Mesenteric fat pad (tissue), 1 donor: ENCODE measurements at regions not wholly inside any gene's neighbourhood (a gene's known extent, or its start where the extent isn't known, plus 50 kb on each side); places are given as distances from the start of the nearest gene placed in this dataset.
"Not testable (repeated sequence)": the region's sequence is repeated elsewhere in the genome, so short reads cannot be mapped to it uniquely, and the experiment has no call there.

Experiments
- DNase-seq: peaks from one replicate; pipeline ENCODE4 v3.0.0-alpha.2; 2020; ENCODE audit warnings: low spot score
- donor health status: DM: yes; HTN: yes; CAD: no.

GRCh38 chr9:119938871-119939270, 569.6 kb upstream of the BRINP1 start:
- DNase-seq, result no peak

GRCh38 chr9:119934497-119934896, 565.3 kb upstream of the BRINP1 start:
- no peak for DNase-seq

GRCh38 chr9:119933191-119933590, 564.0 kb upstream of the BRINP1 start:
- no peak for DNase-seq

GRCh38 chr9:119924736-119925135, 555.5 kb upstream of the BRINP1 start:
- DNase-seq, result no peak

GRCh38 chr9:119917175-119917574, 547.9 kb upstream of the BRINP1 start:
- DNase-seq, result no peak

- DNase-seq, result no peak
These were observed 537.8 kb upstream of the BRINP1 start for GRCh38 chr9:119907056-119907455.

GRCh38 chr9:119905724-119906123, 536.5 kb upstream of the BRINP1 start:
- DNase-seq, result no peak

GRCh38 chr9:119903851-119904250, 534.6 kb upstream of the BRINP1 start:
- DNase-seq, result no peak

- no peak for DNase-seq
These were observed 533.4 kb upstream of the BRINP1 start for GRCh38 chr9:119902611-119903010.

GRCh38 chr9:119898316-119898715, 529.1 kb upstream of the BRINP1 start:
- DNase-seq, result no peak

- DNase-seq, result no peak
These were observed 515.2 kb upstream of the BRINP1 start for GRCh38 chr9:119884438-119884837.

GRCh38 chr9:119881898-119882297, 512.7 kb upstream of the BRINP1 start:
- DNase-seq, result no peak

- DNase-seq, result no peak
These were observed 511.1 kb upstream of the BRINP1 start for GRCh38 chr9:119880361-119880760.

GRCh38 chr9:119877306-119877705, 508.1 kb upstream of the BRINP1 start:
- DNase-seq, result no peak

- no peak for DNase-seq
These were observed 504.6 kb upstream of the BRINP1 start for GRCh38 chr9:119873877-119874276.

- DNase-seq, result not testable (repeated sequence)
These were observed 501.0 kb upstream of the BRINP1 start for GRCh38 chr9:119870251-119870650.

- no peak for DNase-seq
These were observed 499.5 kb upstream of the BRINP1 start for GRCh38 chr9:119868694-119869093.

GRCh38 chr9:119861842-119862241, 492.6 kb upstream of the BRINP1 start:
- DNase-seq, result no peak

- no peak for DNase-seq
These were observed 489.9 kb upstream of the BRINP1 start for GRCh38 chr9:119859128-119859527.

GRCh38 chr9:119853126-119853525, 483.9 kb upstream of the BRINP1 start:
- DNase-seq, result no peak

- no peak for DNase-seq
These were observed 483.2 kb upstream of the BRINP1 start for GRCh38 chr9:119852390-119852789.

GRCh38 chr9:119844431-119844830, 475.2 kb upstream of the BRINP1 start:
- no peak for DNase-seq

- no peak for DNase-seq
These were observed 471.8 kb upstream of the BRINP1 start for GRCh38 chr9:119841016-119841415.

- DNase-seq, result no peak
These were observed 470.7 kb upstream of the BRINP1 start for GRCh38 chr9:119839888-119840287.
